HFFc6 (cell line): ENCODE measurements at regions not wholly inside any gene's neighbourhood (a gene's known extent, or its start where the extent isn't known, plus 50 kb on each side); places are given as distances from the start of the nearest gene placed in this dataset.
A peak's percentile ranks its signal among the peaks of the same experiment; 100 is the strongest.

Source experiments
- DNase-seq: peaks from one replicate; pipeline ENCODE4 v3.0.0-alpha.2; 2018
- H3K27ac Mint-ChIP-seq: 2 replicates; pipeline ENCODE4 v1.8.0; 2020; ENCODE audit warnings: mild to moderate bottlenecking, mixed read lengths
- H3K27me3 Mint-ChIP-seq: 2 replicates; pipeline ENCODE4 v1.8.0; 2021; ENCODE audit warnings: mild to moderate bottlenecking, moderate library complexity, mixed read lengths; ENCODE audit not compliant: insufficient read depth
- H3K36me3 Mint-ChIP-seq: 2 replicates; pipeline ENCODE4 v1.8.0; 2021; ENCODE audit warnings: low read depth, mixed read lengths
- H3K4me1 Mint-ChIP-seq: 2 replicates; pipeline ENCODE4 v1.8.0; 2020; ENCODE audit warnings: low read depth, mixed read lengths
- H3K4me3 Mint-ChIP-seq: 2 replicates; pipeline ENCODE4 v1.8.0; 2020; ENCODE audit warnings: mild to moderate bottlenecking, moderate library complexity, mixed read lengths
- H3K9me3 Mint-ChIP-seq: 2 replicates; pipeline ENCODE4 v1.8.0; 2020; ENCODE audit warnings: mild to moderate bottlenecking, mixed read lengths
- CTCF ChIP-seq: fragments of 200-600 bp; sonication (generic); IDR thresholded peaks from 2 replicates; pipeline ENCODE4 v1.5.0; 2021; ENCODE audit warnings: antibody characterized with exemption, mild to moderate bottlenecking

- DNase-seq, result peak; percentile 86
- peaks cover 48% of the 10 kb centered on the region for H3K4me1 Mint-ChIP-seq
- no peaks in the 10 kb centered on the region for H3K27me3 Mint-ChIP-seq
- no peaks in the 10 kb centered on the region for H3K9me3 Mint-ChIP-seq
- no peaks in the 10 kb centered on the region for H3K36me3 Mint-ChIP-seq
- peak overlapping the region; percentile 74 for H3K4me3 Mint-ChIP-seq
- H3K27ac Mint-ChIP-seq, result peak overlapping the region; percentile 99
- TF ChIP-seq CTCF, result no peak
Measured at GRCh38 chr5:167634432-167634831, 657.0 kb upstream of the WWC1 start.

- no peak for DNase-seq
- Mint-ChIP-seq H3K27ac (peak overlapping the region; percentile 84), H3K9me3 (no peaks in the 10 kb centered on the region), H3K27me3 (no peaks in the 10 kb centered on the region; the same call in 1 of the 2 replicates), H3K4me3 (peak overlapping the region; percentile 22), H3K4me1 (peaks cover 72% of the 10 kb centered on the region), H3K36me3 (no peaks in the 10 kb centered on the region)
- no peak for TF ChIP-seq CTCF
Measured at GRCh38 chr5:167638816-167639215, 652.6 kb upstream of the WWC1 start.

GRCh38 chr5:167639273-167639672, 652.2 kb upstream of the WWC1 start:
- H3K27ac Mint-ChIP-seq, result peak overlapping the region; percentile 84
- peak; percentile 43 for DNase-seq

GRCh38 chr5:167639766-167640165, 651.7 kb upstream of the WWC1 start:
- no peak for TF ChIP-seq CTCF
- Mint-ChIP-seq H3K9me3 (no peaks in the 10 kb centered on the region), H3K27ac (peak overlapping the region; percentile 84), H3K36me3 (no peaks in the 10 kb centered on the region), H3K4me1 (peaks cover 72% of the 10 kb centered on the region), H3K4me3 (peak overlapping the region; percentile 22), H3K27me3 (no peaks in the 10 kb centered on the region; the same call in 1 of the 2 replicates)
- no peak for DNase-seq

More at GRCh38 chr5:167639273-167639672, 652.2 kb upstream of the WWC1 start:
- Mint-ChIP-seq H3K9me3 (no peaks in the 10 kb centered on the region), H3K4me1 (peaks cover 72% of the 10 kb centered on the region), H3K36me3 (no peaks in the 10 kb centered on the region), H3K4me3 (peak overlapping the region; percentile 22), H3K27me3 (no peaks in the 10 kb centered on the region; the same call in 1 of the 2 replicates)
- TF ChIP-seq CTCF, result no peak

- H3K27ac Mint-ChIP-seq, result peak overlapping the region; percentile 89
Measured at GRCh38 chr5:167642181-167642580, 649.3 kb upstream of the WWC1 start.

More at GRCh38 chr5:167642181-167642580, 649.3 kb upstream of the WWC1 start:
- peaks cover 72% of the 10 kb centered on the region for H3K4me1 Mint-ChIP-seq
- no peak for DNase-seq
- H3K9me3 Mint-ChIP-seq, result no peaks in the 10 kb centered on the region
- TF ChIP-seq CTCF, result no peak
- H3K36me3 Mint-ChIP-seq, result no peaks in the 10 kb centered on the region
- H3K4me3 Mint-ChIP-seq, result no peak overlapping the region
- no peaks in the 10 kb centered on the region; the same call in 1 of the 2 replicates for H3K27me3 Mint-ChIP-seq
